HL-60 (cell line): ENCODE measurements at regions not wholly inside any gene's neighbourhood (a gene's known extent, or its start where the extent isn't known, plus 50 kb on each side); places are given as distances from the start of the nearest gene placed in this dataset.

Experiments
- POLR2AphosphoS5 ChIP-seq: IDR thresholded peaks from 2 replicates; pipeline ENCODE4 v1.6.1; 2012; ENCODE audit warnings: low read depth
- REST ChIP-seq: IDR thresholded peaks from 2 replicates; pipeline ENCODE4 v1.6.1; 2012; ENCODE audit warnings: low read depth; ENCODE audit not compliant: insufficient replicate concordance
- TF ChIP-seq, protein P1 (sequence below): IDR thresholded peaks from one replicate; pipeline ENCODE4 v1.5.1; 2011; ENCODE audit warnings: low read length, control low read depth, inconsistent platforms; ENCODE audit not compliant: insufficient read depth

DNA sequence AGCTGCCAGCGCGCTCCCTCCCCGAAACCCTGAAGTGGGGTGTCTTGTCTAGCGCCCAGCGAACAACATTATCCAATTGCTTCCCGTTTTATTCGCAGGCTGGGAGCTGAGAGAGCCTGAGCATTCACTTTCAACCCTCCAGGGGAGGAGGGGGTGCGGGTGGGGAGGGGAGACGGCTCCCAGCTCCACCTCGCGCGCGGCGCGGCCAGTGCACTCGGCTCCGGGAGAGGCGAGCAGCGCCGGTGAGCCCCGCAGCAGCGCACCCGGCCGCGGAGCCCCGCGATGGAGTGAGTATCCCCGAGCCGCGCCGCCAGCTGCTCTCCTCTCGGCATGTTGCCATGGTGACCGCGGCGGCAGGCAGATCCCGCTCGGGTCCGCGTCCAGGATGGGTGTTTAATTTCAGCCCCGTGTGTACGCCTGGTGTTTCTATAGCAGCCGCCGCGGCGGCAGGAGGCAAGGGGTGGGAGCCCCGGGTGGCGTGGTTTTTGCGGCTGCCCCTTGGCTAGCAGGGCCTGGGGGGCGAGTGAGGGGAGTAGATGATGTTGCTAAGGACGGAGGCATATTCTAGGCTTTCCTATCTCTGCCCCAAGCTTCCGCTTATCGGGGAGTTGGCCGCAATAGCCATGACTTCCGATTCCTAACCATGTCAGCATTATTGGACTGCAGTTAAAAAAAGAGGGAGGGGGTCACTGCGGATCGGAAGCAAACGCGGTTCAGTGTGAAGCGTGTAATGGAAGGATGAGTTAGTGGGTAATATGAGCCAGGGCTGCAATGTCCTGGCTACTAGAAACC lies 139.2 kb upstream of the PALM2AKAP2 start:
- TF ChIP-seq, protein P1, sequence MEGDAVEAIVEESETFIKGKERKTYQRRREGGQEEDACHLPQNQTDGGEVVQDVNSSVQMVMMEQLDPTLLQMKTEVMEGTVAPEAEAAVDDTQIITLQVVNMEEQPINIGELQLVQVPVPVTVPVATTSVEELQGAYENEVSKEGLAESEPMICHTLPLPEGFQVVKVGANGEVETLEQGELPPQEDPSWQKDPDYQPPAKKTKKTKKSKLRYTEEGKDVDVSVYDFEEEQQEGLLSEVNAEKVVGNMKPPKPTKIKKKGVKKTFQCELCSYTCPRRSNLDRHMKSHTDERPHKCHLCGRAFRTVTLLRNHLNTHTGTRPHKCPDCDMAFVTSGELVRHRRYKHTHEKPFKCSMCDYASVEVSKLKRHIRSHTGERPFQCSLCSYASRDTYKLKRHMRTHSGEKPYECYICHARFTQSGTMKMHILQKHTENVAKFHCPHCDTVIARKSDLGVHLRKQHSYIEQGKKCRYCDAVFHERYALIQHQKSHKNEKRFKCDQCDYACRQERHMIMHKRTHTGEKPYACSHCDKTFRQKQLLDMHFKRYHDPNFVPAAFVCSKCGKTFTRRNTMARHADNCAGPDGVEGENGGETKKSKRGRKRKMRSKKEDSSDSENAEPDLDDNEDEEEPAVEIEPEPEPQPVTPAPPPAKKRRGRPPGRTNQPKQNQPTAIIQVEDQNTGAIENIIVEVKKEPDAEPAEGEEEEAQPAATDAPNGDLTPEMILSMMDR, result no peak
- TF ChIP-seq POLR2AphosphoS5 (no peak), REST (no peak)
